NCI-H446 treated with DMSO at 0.1 percent for 48 hours (cell line): ENCODE measurements at regions not wholly inside any gene's neighbourhood (a gene's known extent, or its start where the extent isn't known, plus 50 kb on each side); places are given as distances from the start of the nearest gene placed in this dataset.
"Not testable (repeated sequence)": the region's sequence is repeated elsewhere in the genome, so short reads cannot be mapped to it uniquely, and the experiment has no call there.

ENCODE experiments used
- DNase-seq: peaks from one replicate; lab custom pipeline; 2025; lab: John Stamatoyannopoulos, UW

DNA sequence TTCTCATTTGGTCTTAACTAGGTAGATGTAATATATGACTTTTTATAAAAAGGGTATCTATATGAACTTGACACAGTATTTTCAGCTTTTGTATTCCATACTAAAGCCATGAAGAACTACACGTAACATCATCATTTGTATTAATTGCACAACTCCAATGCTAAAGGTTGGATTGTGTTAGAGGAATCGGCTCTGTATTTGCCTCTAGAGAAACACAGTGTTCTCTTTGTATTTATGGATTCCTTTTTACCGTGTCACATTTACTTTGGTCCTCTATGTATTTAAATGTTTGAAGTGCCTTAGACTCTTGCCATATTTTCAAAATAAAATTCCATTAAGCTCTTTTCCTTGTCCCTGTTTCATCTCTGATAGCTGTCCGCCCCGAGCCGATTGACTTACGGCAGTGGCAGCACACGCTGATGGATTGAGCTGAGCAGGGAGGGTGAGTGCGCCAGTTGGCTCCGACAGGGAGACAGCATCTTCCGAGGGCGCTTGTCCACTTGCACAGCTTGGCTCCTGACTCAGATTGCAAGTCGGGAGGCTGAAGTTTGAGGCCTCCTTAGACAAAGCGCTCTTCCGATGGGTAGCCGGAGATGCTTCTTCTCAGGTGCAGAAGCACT lies 95.6 kb upstream of the DMRT1 start:
- DNase-seq = no peak

DNA sequence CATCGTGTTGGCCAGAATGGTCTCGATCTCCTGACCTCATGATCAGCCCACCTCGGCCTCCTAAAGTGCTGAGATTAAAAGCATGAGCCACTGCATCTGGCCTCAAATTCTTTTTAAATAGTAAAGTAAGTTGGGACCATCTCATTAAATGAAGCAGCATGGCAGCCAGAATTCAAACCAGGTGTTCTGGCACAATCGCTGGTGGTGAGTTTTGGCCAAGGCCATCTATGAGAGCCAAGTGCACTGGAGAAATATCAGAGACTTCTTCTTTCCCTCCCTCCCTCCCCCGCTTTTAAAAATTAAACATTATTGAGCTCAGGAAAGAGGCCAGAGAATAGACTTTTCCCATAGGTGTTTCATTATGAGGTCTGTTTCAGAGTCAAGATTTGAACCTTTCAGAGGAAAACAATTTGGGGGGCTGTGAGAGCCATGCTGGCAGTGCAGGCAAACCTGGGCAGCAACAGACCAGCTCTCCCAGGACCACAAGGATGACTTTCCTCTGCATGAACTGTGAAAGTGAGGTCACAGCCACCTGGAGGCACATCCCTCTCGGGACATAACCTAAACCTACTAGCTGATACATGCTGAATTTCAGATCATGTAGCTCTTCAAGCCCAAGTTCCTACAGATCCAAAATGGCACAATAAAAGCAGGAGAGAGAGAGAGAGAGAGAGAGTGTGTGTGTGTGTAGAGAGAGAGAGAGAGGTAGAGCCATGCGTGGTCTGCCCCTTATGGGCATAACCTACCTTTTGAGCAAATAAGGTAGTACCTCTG lies 94.6 kb upstream of the DMRT1 start:
- no peak for DNase-seq

DNA sequence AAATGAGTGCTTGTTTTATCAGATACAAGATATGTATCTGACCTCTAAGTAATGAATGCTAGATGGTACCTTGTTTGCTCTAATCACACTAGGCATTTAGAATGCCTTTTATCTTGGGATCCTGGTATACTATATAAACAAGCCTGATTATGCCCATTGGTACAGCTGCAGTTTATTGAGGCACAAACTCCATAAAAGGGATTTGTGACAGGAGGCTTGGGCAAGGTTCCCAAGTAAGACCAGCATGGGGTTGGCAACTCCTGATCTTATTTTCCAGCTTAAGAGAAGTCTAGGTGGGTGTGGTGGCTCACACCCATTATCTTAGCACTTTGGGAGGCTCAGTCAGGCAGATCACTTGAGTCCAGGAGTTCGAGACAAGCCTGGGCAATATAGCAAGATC lies 93.9 kb upstream of the DMRT1 start:
- no peak for DNase-seq

- no peak for DNase-seq
Measured at GRCh38 chr9:748861-749497, 92.5 kb upstream of the DMRT1 start.

DNA sequence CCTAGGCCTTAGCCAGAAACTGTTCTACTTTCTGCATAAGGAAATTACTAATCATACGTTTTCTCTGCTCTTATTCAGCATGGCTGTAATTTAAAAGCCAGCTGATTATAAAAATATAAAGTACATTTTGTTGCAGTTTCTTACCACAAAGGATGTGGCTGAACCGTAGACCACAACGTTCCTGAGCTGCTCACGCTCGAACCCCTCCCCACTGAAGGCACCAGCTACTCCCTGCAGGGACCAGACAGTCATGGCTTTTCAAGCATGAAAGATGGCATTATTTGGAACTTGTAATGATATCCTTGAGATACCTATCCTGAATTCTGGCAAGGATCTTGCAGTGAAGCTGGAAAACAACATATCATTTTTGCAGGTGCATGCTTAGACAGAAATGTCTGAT lies 91.8 kb upstream of the DMRT1 start:
- DNase-seq = no peak

- DNase-seq = no peak
Measured at GRCh38 chr9:750249-750967, 91.1 kb upstream of the DMRT1 start.

DNA sequence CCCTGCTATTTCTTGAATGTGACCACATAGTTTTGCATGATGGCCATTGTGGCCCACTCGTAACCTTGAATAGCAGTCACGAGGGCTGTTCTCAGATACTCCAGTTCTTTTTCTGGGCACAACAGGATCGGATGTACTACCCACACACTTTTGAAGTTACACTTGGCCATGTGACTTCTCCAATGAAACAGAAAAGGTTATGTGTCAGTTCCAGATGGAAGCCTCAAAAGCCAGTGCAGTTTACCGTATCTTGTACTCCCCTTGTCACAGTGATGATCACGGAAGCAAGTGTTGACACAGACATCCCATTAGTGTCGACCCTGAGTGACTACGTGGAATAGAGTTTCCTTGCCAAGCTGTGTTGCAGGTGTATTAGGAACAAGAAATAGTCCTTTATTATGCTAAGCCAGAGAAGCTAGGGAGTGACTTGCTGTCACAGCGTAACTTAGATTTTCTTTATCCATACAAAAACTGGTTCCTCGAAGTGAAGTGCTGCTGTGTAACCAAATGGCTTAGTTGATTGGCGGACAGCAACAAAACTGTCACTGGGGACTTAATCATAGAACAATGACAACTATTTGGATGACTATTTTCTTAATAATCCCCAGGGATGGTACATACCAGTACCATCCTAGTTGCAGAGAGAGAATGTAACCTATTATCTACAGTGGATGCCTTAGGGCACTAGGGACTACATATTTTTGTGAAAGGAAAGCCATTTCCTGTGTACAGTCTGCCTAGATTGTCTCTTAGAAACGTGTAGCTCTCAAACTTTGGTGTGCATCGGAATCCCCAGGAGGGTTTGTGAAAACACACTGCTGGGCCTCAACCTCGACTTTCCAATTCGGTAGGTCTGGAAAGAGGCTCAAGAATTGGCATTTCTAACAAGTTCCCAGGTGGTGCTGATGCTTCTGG lies 90.1 kb upstream of the DMRT1 start:
- DNase-seq = no peak

DNA sequence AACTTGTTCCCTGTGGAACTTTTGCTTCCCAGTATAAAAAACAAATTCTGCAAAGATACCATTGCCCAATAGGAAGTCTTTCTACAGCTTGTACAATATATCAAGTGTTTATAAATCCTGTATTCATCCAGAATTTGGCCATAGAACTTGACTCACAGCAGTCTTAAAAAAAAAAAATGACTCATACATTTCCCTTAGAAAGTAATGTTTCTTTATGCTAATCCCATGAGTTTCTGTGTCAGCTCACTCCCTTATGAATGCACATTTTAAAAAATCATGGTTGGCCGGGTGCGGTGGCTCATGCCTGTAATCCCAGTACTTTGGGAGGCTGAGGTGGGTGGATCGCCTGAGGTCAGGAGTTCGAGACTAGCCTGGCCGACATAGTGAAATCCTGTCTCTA lies 89.3 kb upstream of the DMRT1 start:
- DNase-seq = no peak

- no peak for DNase-seq
Measured at GRCh38 chr9:752681-753200, 88.8 kb upstream of the DMRT1 start.

- not testable (repeated sequence) for DNase-seq
Measured at GRCh38 chr9:753734-754133, 87.8 kb upstream of the DMRT1 start.

DNA sequence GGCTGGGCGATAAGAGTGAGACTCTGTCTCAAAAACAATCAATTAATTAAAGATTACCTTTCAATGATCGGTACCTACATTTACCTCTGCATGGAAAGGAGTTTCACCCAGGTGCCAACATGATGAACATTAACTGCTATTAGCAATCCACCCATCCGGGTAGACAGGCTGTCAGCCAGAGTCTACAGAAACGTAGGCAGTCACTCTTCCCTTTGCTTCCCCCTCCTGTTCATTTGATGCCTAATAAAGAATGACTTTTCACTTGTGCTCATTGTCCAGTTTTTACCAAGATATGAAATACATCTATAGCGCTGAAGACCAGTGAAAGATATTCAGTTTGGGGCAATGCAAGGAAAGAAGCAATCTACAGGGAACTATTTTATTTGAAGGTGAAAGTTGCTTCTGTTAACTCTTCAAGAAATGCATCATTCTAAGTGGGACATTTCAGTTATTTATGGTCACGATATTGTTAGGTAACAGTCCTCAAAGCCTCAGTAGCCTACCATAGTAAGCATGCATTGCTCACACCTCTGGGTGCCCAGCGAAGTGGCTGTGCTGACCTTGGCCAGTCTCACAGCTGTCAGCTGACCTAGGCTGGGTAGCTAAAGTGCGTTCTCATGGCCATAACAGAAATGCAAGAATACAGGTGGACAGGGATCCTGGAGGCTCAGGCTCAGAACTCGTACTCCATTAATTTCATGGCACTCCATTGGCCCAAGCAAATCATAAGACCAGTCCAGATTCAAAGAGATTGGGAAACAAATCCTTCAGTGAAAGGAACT lies 87.2 kb upstream of the DMRT1 start:
- DNase-seq = no peak

GRCh38 chr9:755454-756381 lies 85.8 kb upstream of the DMRT1 start:
- DNase-seq = no peak

- DNase-seq = no peak
Measured at GRCh38 chr9:757246-757881, 84.1 kb upstream of the DMRT1 start.

- DNase-seq = no peak
Measured at GRCh38 chr9:758146-758545, 83.4 kb upstream of the DMRT1 start.

DNA sequence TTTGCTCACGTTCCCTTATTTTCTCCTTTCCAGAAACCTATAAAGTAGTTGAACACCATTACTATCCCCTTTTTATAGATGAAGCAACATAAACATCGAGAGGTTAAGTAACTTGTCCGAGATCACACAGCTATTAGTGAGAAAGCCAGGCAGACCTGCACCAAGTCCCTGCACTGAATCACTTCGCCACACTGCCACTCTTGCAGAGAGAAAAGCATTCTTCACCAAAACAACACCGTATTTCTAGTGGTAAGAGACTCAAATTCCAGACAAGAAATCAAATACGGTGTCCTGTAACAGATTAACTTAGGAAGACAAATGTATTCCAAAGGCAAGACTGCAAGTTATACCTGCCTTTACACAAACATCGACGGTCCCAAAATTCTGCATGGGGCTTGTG lies 82.0 kb upstream of the DMRT1 start:
- DNase-seq = no peak

- DNase-seq = no peak
Measured at GRCh38 chr9:759983-760736, 81.3 kb upstream of the DMRT1 start.

- DNase-seq = no peak
Measured at GRCh38 chr9:761176-761792, 80.2 kb upstream of the DMRT1 start.
